ENCODE measurements at regions not wholly inside any gene's neighbourhood (a gene's known extent, or its start where the extent isn't known, plus 50 kb on each side); places are given as distances from the start of the nearest gene placed in this dataset.
"Not testable (repeated sequence)": the region's sequence is repeated elsewhere in the genome, so short reads cannot be mapped to it uniquely, and the experiment has no call there.

GRCh38 chr1:213357403-213357802 lies 306.4 kb downstream of the RPS6KC1 start:
- H3K9ac ChIP-seq = no peak overlapping the region
- H3K36me3 ChIP-seq (ENCODE audit: low read depth) = no peaks in the 10 kb centered on the region
- no peaks in the 10 kb centered on the region for H3K9me3 ChIP-seq (ENCODE audit: low read depth)
- WGBS, 2 experiments (ENCODE audit: low coverage in 1 of 2, low lambda C conversion rate in 2 of 2, missing lambda C conversion rate in 2 of 2) = 71 to 73% methylated on average over 5 of the region's 5 CpGs
- no peak overlapping the region for H3K4me3 ChIP-seq
- H3K27me3 ChIP-seq (replicated peaks; ENCODE audit: insufficient read depth) = no peaks in the 10 kb centered on the region
- TF ChIP-seq EZH2phosphoT487 (IDR thresholded peaks at IDR 0.05; ENCODE audit: insufficient read depth, low read depth) (no peak), EZH2 (IDR thresholded peaks at IDR 0.05; ENCODE audit: insufficient read depth, poor library complexity, severe bottlenecking) (no peak)
- H3K79me2 ChIP-seq (ENCODE audit: insufficient read depth) = no peaks in the 10 kb centered on the region
- DNase-seq = no peak
- no peak overlapping the region for H3K27ac ChIP-seq
- no peaks in the 10 kb centered on the region for H3F3A ChIP-seq (ENCODE audit: insufficient read depth)
- in situ Hi-C loops (cut with MboI) = no loop called here
- no peak overlapping the region for H2AFZ ChIP-seq
- no peaks in the 10 kb centered on the region for H4K20me1 ChIP-seq (ENCODE audit: insufficient read depth)
- H3K4me1 ChIP-seq (ENCODE audit: insufficient read depth) = no peaks in the 10 kb centered on the region
- H3K4me2 ChIP-seq (ENCODE audit: unreplicated experiment) = no peak overlapping the region
- no peaks in the 10 kb centered on the region for H3K9me2 ChIP-seq (ENCODE audit: insufficient read depth)

GRCh38 chr1:213358368-213358767 lies 307.3 kb downstream of the RPS6KC1 start:
- DNase-seq; H3K36me3 ChIP-seq (ENCODE audit: low read depth); H4K20me1 ChIP-seq (ENCODE audit: insufficient read depth); H3K9ac ChIP-seq; H3K9me2 ChIP-seq (ENCODE audit: insufficient read depth); H3F3A ChIP-seq (ENCODE audit: insufficient read depth); H3K4me1 ChIP-seq (ENCODE audit: insufficient read depth); H3K27me3 ChIP-seq (replicated peaks; ENCODE audit: insufficient read depth); H3K79me2 ChIP-seq (ENCODE audit: insufficient read depth); H3K4me3 ChIP-seq; H3K4me2 ChIP-seq (ENCODE audit: unreplicated experiment); H3K9me3 ChIP-seq (ENCODE audit: low read depth); in situ Hi-C loops (cut with MboI); H3K27ac ChIP-seq; H2AFZ ChIP-seq: not testable (repeated sequence)
- 0 to 15% methylated on average over 1 of the region's 1 CpG for WGBS, 2 experiments (ENCODE audit: low coverage in 1 of 2, low lambda C conversion rate in 2 of 2, missing lambda C conversion rate in 2 of 2)

- no peak for TF ChIP-seq EZH2phosphoT487 (IDR thresholded peaks at IDR 0.05; ENCODE audit: insufficient read depth, low read depth)
- no peak for TF ChIP-seq EZH2 (IDR thresholded peaks at IDR 0.05; ENCODE audit: insufficient read depth, poor library complexity, severe bottlenecking)
- H3F3A ChIP-seq (ENCODE audit: insufficient read depth) = no peaks in the 10 kb centered on the region
- H3K4me2 ChIP-seq (ENCODE audit: unreplicated experiment) = no peak overlapping the region
- no peak overlapping the region for H2AFZ ChIP-seq
- no peak for DNase-seq
- H3K27ac ChIP-seq = no peak overlapping the region
- in situ Hi-C loops (cut with MboI) = no loop called here
- no peaks in the 10 kb centered on the region for H3K36me3 ChIP-seq (ENCODE audit: low read depth)
- no peaks in the 10 kb centered on the region for H3K4me1 ChIP-seq (ENCODE audit: insufficient read depth)
- 42 to 66% methylated on average over 1 of the region's 1 CpG for WGBS, 2 experiments (ENCODE audit: low coverage in 1 of 2, low lambda C conversion rate in 2 of 2, missing lambda C conversion rate in 2 of 2)
- no peaks in the 10 kb centered on the region for H3K79me2 ChIP-seq (ENCODE audit: insufficient read depth)
- no peak overlapping the region for H3K4me3 ChIP-seq
- no peak overlapping the region for H3K9ac ChIP-seq
- no peaks in the 10 kb centered on the region for H3K9me2 ChIP-seq (ENCODE audit: insufficient read depth)
- no peaks in the 10 kb centered on the region for H3K9me3 ChIP-seq (ENCODE audit: low read depth)
- no peaks in the 10 kb centered on the region for H4K20me1 ChIP-seq (ENCODE audit: insufficient read depth)
- no peaks in the 10 kb centered on the region; the same call in 1 of the 2 replicates for H3K27me3 ChIP-seq (replicated peaks; ENCODE audit: insufficient read depth)
Observed at GRCh38 chr1:213362598-213362997, 311.6 kb downstream of the RPS6KC1 start.

- Histone ChIP-seq H3K9ac (no peak overlapping the region), H3K9me3 (ENCODE audit: low read depth) (no peaks in the 10 kb centered on the region), H2AFZ (no peak overlapping the region), H3K36me3 (ENCODE audit: low read depth) (no peaks in the 10 kb centered on the region), H3K4me3 (no peak overlapping the region), H3K9me2 (ENCODE audit: insufficient read depth) (no peaks in the 10 kb centered on the region), H3K27me3 (replicated peaks; ENCODE audit: insufficient read depth) (no peaks in the 10 kb centered on the region; the same call in 1 of the 2 replicates), H3K4me1 (ENCODE audit: insufficient read depth) (no peaks in the 10 kb centered on the region), H3K79me2 (ENCODE audit: insufficient read depth) (no peaks in the 10 kb centered on the region), H3K27ac (no peak overlapping the region), H3K4me2 (ENCODE audit: unreplicated experiment) (no peak overlapping the region), H4K20me1 (ENCODE audit: insufficient read depth) (no peaks in the 10 kb centered on the region), H3F3A (ENCODE audit: insufficient read depth) (no peaks in the 10 kb centered on the region)
- 38% methylated on average over 10 of the region's 10 CpGs for WGBS, 2 experiments (ENCODE audit: low coverage in 1 of 2, low lambda C conversion rate in 2 of 2, missing lambda C conversion rate in 2 of 2)
- in situ Hi-C loops (cut with MboI) = no loop called here
- no peak for TF ChIP-seq EZH2phosphoT487 (IDR thresholded peaks at IDR 0.05; ENCODE audit: insufficient read depth, low read depth)
- no peak for TF ChIP-seq EZH2 (IDR thresholded peaks at IDR 0.05; ENCODE audit: insufficient read depth, poor library complexity, severe bottlenecking)
- no peak for DNase-seq
Observed at GRCh38 chr1:213366141-213366831, 315.2 kb downstream of the RPS6KC1 start.

GRCh38 chr1:213369465-213369864 lies 318.4 kb downstream of the RPS6KC1 start:
- Histone ChIP-seq H3K4me2 (ENCODE audit: unreplicated experiment) (no peak overlapping the region), H3K27ac (no peak overlapping the region), H2AFZ (no peak overlapping the region), H3K27me3 (replicated peaks; ENCODE audit: insufficient read depth) (no peaks in the 10 kb centered on the region; the same call in 1 of the 2 replicates), H3K4me1 (ENCODE audit: insufficient read depth) (no peaks in the 10 kb centered on the region), H3K4me3 (no peak overlapping the region), H3K79me2 (ENCODE audit: insufficient read depth) (no peaks in the 10 kb centered on the region), H3F3A (ENCODE audit: insufficient read depth) (no peaks in the 10 kb centered on the region), H3K9ac (no peak overlapping the region), H4K20me1 (ENCODE audit: insufficient read depth) (no peaks in the 10 kb centered on the region), H3K9me3 (ENCODE audit: low read depth) (no peaks in the 10 kb centered on the region), H3K36me3 (ENCODE audit: low read depth) (no peaks in the 10 kb centered on the region), H3K9me2 (ENCODE audit: insufficient read depth) (no peaks in the 10 kb centered on the region)
- DNase-seq = no peak
- no peak for TF ChIP-seq EZH2 (IDR thresholded peaks at IDR 0.05; ENCODE audit: insufficient read depth, poor library complexity, severe bottlenecking)
- in situ Hi-C loops (cut with MboI) = no loop called here
- WGBS, 2 experiments (ENCODE audit: low coverage in 1 of 2, low lambda C conversion rate in 2 of 2, missing lambda C conversion rate in 2 of 2) = 49 to 61% methylated on average over 5 of the region's 5 CpGs

All from GM23248 (cell line).